NCI-H526 (cell line): ENCODE measurements at regions not wholly inside any gene's neighbourhood (a gene's known extent, or its start where the extent isn't known, plus 50 kb on each side); places are given as distances from the start of the nearest gene placed in this dataset.

ENCODE experiments used
- DNase-seq, 2 experiments: peaks; one replicate each; lab custom pipeline; 2025; lab: John Stamatoyannopoulos, UW

DNA sequence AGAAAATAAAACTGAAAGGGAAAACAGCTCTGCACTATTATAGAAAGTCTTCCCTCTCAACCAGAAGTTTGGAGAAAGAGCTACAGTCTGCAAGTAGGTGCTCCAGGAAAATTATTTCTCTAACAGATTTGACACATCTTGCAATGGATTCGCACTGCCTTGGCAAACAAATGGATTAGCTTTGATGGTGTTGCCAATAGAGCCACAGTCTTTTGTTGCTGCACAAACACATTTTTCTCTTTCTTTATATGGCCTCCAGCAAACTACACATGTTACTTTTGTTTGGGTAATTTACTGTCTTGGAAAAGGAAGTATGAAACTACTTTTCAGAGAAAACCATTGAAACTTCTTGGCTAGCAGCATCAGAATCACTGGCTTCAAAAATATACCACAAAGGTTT is 523.1 kb downstream of the EFNA5 start:
- DNase-seq = no peak

DNA sequence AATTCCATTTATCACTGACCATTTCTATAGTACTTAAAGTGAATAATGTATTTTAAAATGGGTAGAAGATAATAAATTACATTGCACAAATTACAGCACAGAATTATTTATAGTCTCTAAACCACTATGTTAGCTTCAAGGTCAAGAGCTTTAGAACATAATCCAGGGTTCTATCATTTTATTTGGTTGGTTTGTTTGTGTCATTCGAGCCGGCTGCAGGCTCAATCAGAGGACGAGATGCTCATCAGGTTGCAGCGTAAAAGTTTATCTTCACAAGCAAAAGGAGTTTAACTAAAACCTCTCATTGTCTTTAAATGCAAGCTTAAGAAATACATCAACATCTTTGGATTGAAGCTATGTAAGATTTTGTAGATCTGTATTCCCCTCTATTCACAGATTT is 523.8 kb downstream of the EFNA5 start:
- no peak for DNase-seq

DNA sequence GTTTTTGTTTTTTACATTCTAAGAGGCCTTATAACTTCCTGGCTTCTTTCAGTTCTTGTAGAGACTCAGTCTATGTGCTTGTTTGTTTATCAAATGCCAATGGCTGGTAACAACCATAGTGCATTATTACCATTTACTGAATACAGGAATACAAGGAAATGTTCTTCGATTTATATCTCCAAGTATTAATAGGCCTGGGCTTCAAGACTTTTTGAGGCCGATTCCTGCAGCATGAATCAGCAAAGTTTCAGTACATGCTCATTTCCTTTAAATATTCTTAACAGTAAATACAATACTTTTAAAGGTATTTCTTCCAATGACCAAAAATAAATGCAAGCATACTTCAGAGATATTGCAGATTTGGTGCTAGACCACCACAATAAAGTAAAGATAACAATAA is 535.3 kb downstream of the EFNA5 start:
- DNase-seq = peak in 1 of 2 experiments; percentile 35

DNA sequence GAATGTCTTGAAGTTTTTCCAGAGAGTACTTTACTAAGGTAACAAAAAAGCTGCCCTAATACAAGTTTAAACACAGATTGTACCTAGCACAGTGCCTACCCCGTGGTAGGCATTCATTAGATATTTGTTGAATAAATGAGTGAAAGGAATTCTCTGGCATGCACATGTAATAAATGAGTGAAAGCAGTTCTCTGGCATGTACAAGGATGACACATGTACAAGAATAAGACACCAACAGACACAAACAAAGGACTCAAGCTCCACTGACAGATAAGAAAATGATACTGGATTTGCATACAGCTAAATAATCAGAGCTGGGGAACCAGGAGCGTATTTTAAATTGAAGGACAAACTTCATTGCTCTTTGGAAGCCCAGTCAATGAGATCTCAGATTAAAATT is 535.8 kb downstream of the EFNA5 start:
- DNase-seq = peak; percentile 36 to 39

GRCh38 chr5:107129051-107129450 is 541.7 kb downstream of the EFNA5 start:
- no peak for DNase-seq

DNA sequence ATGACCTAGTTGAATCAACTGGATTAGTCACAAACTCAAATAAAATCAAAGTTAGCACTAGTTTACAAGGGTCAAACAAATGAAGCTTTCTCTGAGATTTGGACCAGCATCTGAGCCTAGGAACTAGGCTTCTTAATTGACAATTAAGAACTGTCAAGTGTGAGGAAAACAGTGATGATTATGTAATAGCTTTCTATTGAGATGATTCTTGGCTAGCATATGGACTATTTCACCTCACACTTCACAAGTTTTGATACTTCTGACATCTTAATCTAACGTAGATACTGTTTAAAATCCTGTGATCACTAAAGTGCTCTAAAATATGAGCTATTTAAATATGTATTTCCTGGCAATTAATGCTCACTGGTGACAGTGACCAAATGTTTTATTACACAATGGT is 542.9 kb downstream of the EFNA5 start:
- no peak for DNase-seq

DNA sequence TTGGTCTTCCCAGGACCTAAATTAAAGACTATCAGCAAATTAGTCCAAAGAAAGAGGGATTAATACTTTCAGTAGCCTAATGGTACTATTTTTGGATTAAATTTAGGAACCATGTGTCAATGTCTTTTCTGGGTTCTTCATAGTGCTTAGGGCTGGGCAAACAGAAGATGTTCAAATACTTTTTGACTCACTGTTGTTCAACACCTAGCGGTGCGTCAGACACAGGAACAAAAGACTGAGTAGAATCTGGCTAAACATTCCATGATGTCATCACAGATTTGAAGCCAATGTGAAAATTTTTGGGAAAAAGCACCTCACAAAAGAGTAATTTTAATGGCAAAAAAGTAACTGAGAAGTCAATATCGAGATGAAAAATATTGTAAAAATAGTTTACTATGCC is 544.4 kb downstream of the EFNA5 start:
- DNase-seq = no peak

- no peak for DNase-seq
These were observed 546.4 kb downstream of the EFNA5 start for GRCh38 chr5:107124376-107124775.

DNA sequence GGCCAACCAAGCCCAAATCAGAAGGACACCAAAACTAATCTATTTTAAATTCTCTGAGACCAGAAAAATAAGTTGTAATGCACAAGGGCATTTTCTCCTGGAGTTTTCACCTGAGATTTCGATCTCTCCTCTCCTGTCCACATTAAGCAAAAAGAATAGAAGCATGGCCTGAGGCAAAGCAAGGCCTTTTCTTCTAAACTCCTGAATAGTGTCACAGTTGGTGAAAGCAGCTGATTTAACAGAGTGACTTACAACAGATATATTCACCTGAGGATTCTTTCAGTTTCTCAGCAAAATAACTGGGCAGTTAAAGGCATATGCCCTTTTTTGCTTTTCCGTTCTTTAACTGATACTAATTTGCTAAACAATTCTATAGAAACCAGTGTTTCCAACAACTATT is 547.7 kb downstream of the EFNA5 start:
- no peak for DNase-seq

- no peak for DNase-seq
These were observed 548.8 kb downstream of the EFNA5 start for GRCh38 chr5:107121793-107122519.

- no peak for DNase-seq
These were observed 551.1 kb downstream of the EFNA5 start for GRCh38 chr5:107119656-107120055.

- DNase-seq = no peak
These were observed 552.3 kb downstream of the EFNA5 start for GRCh38 chr5:107118184-107119019.

GRCh38 chr5:107112216-107112615 is 558.5 kb downstream of the EFNA5 start:
- no peak for DNase-seq

GRCh38 chr5:107104040-107104995 is 566.4 kb downstream of the EFNA5 start:
- DNase-seq = no peak

- DNase-seq = no peak
These were observed 567.2 kb downstream of the EFNA5 start for GRCh38 chr5:107103522-107103921.

DNA sequence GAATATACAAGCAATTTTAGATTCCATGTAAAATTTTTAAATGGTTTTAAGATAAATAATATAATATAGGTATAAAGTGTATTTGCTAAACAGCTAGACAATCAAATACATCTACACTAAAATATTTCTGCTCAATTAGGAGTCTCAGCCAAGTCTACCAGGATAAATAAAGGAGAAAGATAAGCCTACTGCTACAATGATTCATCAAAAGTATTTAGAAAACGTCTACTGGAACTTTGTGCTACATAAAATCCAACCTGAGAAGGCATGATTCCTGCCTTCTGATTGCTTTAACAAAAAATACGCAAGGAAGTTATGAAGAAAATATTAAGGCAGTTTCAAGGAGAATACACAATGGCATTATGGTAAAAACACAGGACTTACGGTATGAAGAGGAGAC is 570.6 kb downstream of the EFNA5 start:
- no peak for DNase-seq

DNA sequence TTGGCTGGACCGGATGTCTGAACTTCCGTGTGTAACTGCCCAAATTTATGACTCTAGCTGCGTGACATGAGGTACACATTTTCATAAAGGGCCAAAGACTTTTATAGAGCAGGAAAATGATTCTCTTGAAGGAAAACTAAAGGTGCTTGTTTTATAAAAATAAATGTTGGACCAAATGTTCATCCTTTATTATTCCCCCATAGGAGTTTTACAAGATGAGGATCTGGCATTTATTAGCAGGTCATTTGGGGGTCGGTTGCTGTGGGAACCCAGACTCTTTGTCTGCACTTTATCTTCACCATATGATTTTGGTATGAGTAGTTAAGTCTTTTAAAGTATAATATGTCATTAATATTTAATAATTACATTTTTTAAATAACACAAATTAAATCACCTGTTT is 571.2 kb downstream of the EFNA5 start:
- no peak for DNase-seq

DNA sequence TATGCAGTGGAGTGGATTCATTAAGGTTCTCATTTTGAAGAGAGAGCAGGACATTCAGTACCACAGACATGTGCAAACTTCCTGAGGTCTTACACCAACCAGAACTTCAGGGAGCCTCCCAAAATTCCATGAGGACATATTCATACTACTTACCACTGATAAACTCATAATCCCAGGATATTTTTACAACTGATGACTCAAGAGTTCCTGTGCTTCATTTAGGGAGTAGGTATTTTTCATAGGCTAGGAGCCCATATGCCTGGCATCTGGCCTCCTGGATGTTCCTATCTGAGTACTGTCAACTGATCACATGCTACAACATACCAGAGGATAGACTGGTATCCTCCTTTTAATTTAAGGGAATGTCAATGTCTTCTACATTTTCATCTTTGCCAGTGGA is 578.0 kb downstream of the EFNA5 start:
- no peak for DNase-seq

GRCh38 chr5:107090506-107090905 is 580.2 kb downstream of the EFNA5 start:
- DNase-seq = no peak

- no peak for DNase-seq
These were observed 581.8 kb downstream of the EFNA5 start for GRCh38 chr5:107088907-107089306.

- no peak for DNase-seq
These were observed 585.2 kb downstream of the EFNA5 start for GRCh38 chr5:107085572-107085971.

DNA sequence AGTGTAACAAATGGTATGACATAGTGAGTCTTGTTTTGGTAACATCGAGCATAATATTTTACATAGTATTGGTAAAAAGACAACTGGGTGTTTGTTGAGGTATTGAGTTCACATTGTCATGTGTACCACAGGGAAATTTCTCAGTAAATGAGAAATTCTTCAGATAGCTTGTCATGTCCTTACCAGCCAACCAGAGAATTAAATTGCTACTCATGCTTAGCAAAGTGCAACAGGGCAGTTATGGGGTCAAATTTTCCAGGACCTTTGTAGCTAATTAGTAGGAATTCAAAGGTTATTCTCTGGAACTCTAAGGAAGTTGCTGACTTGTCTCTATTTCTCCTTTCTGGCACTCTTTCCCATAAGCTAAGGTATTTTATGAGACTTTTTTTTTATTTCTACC is 595.7 kb downstream of the EFNA5 start:
- no peak for DNase-seq
